Adrenal gland (tissue), 9 donors: ENCODE measurements at regions not wholly inside any gene's neighbourhood (a gene's known extent, or its start where the extent isn't known, plus 50 kb on each side); places are given as distances from the start of the nearest gene placed in this dataset.

Experiments
- DNase-seq, 7 donors: peaks; one replicate each; pipeline ENCODE4 v3.0.0-alpha.2; 2019 to 2020
- H3K27ac ChIP-seq, 5 donors: fragments of 200-600 bp; sonication (generic) in 4 of 5; 1 replicate in 3 of 5; 2 replicates in 2 of 5; pipeline versions ENCODE4 v1.5.1 to v1.8.0; 2016 to 2020; ENCODE audit warnings: mild to moderate bottlenecking in 1 of 5
- H3K27me3 ChIP-seq: fragments of 200-600 bp; 2 replicates; pipeline ENCODE4 v1.8.0; 2021
- H3K36me3 ChIP-seq, 2 donors: fragments of 200-600 bp; replicated peaks in 1 of 2; 1 replicate in 1 of 2; 2 replicates in 1 of 2; pipeline versions ENCODE4 v1.5.1 to v1.8.0; 2018 to 2022
- H3K4me1 ChIP-seq, 2 donors: fragments of 200-600 bp; replicated peaks in 1 of 2; 1 replicate in 1 of 2; 2 replicates in 1 of 2; pipeline versions ENCODE4 v1.5.1 to v1.8.0; 2018 to 2021
- H3K4me3 ChIP-seq, 4 donors: fragments of 200-600 bp; sonication (generic) in 3 of 4; one replicate each; pipeline ENCODE4 v1.5.1; 2016 to 2018
- H3K9me3 ChIP-seq, 3 donors: fragments of 200-600 bp; sonication (generic) in 1 of 3; replicated peaks in 1 of 3; 1 replicate in 2 of 3; 2 replicates in 1 of 3; pipeline versions ENCODE4 v1.5.1 to v1.8.0; 2016 to 2021
- CTCF ChIP-seq, 6 experiments: fragments of 450-650 bp in 4 of 6; fragments of 200-600 bp in 2 of 6; sonication (generic) in 1 of 6; IDR thresholded peaks; 1 replicate in 5 of 6; 2 replicates in 1 of 6; pipeline versions ENCODE4 v1.5.1 to v1.8.0; 2016 to 2021; ENCODE audit warnings: antibody characterized with exemption in 6 of 6, mild to moderate bottlenecking in 2 of 6, moderate library complexity in 1 of 6
- POLR2A ChIP-seq, 2 donors: fragments of 450-650 bp; IDR thresholded peaks; one replicate each; pipeline ENCODE4 v1.6.1; 2017; ENCODE audit warnings: antibody characterized with exemption in 2 of 2, mild to moderate bottlenecking in 2 of 2, moderate library complexity in 1 of 2
- WGBS, 4 donors: extraction: QIAGEN DNeasy Blood & Tissue Kit in 2 of 4; methylation state at CpG; one replicate each; pipeline versions ENCODE4 v1.1.5 to v1.1.7; 2013 to 2017; 5-methylcytosine and 5-hydroxymethylcytosine counted together
- intact Hi-C, 2 donors: fragments of 100-400 bp; cut with DNase I; formaldehyde crosslinking; loops; one replicate each; pipeline versions ENCODE4 v1.14.1 to v1.15.0; 2022 to 2023
- donor health status: healthy with polysubstance abuse.
- donor health status: Bipolar disorder and iron deficiency.
- donor health status: DM: yes; HTN: yes; CAD: no.
- donor health status: DM: no; HTN: no; CAD: no.
- donor health status: DM: no; HTN: no; CAD: no.

- Histone ChIP-seq H3K27ac (no peak overlapping the region), H3K9me3 (no peaks in the 10 kb centered on the region), H3K4me1 (no peaks in the 10 kb centered on the region), H3K4me3 (no peak overlapping the region), H3K27me3 (no peaks in the 10 kb centered on the region), H3K36me3 (no peaks in the 10 kb centered on the region)
- DNase-seq: no peak
- intact Hi-C loops: no loop called here
- TF ChIP-seq POLR2A (IDR thresholded peaks at IDR 0.05): no peak
- TF ChIP-seq CTCF (IDR thresholded peaks at IDR 0.05): no peak
These were observed 170.2 kb upstream of the FOXG1 start for GRCh38 chr14:28596391-28596790.

GRCh38 chr14:28599191-28599590 lies 167.4 kb upstream of the FOXG1 start:
- Histone ChIP-seq H3K27ac (no peak overlapping the region), H3K4me1 (no peaks in the 10 kb centered on the region), H3K36me3 (no peaks in the 10 kb centered on the region), H3K9me3 (no peaks in the 10 kb centered on the region), H3K4me3 (no peak overlapping the region), H3K27me3 (no peaks in the 10 kb centered on the region)
- WGBS, 4 donors: 54 to 76% (median 71%) methylated on average over 2 of the region's 2 CpGs
- no peak for DNase-seq
- no peak for TF ChIP-seq POLR2A (IDR thresholded peaks at IDR 0.05)
- no peak for TF ChIP-seq CTCF (IDR thresholded peaks at IDR 0.05)
- intact Hi-C loops: no loop called here

- H3K27ac ChIP-seq: no peak overlapping the region
- intact Hi-C loops: no loop called here
- H3K9me3 ChIP-seq: no peaks in the 10 kb centered on the region
- H3K4me3 ChIP-seq: no peak overlapping the region
- 52 to 74% (median 62%) methylated on average over 1 of the region's 1 CpG for WGBS, 4 donors
- DNase-seq: no peak
- TF ChIP-seq CTCF (IDR thresholded peaks at IDR 0.05): no peak
- TF ChIP-seq POLR2A (IDR thresholded peaks at IDR 0.05): no peak
- H3K27me3 ChIP-seq: no peaks in the 10 kb centered on the region
- no peaks in the 10 kb centered on the region for H3K4me1 ChIP-seq
- no peaks in the 10 kb centered on the region for H3K36me3 ChIP-seq
These were observed 167.0 kb upstream of the FOXG1 start for GRCh38 chr14:28599605-28600004.

GRCh38 chr14:28603606-28604005 lies 163.0 kb upstream of the FOXG1 start:
- 59 to 72% (median 69%) methylated on average over 6 of the region's 6 CpGs for WGBS, 4 donors
- H3K9me3 ChIP-seq: no peaks in the 10 kb centered on the region
- H3K4me3 ChIP-seq: no peak overlapping the region
- intact Hi-C loops: no loop called here
- no peak overlapping the region for H3K27ac ChIP-seq
- H3K4me1 ChIP-seq: no peaks in the 10 kb centered on the region
- TF ChIP-seq CTCF (IDR thresholded peaks at IDR 0.05) (no peak), POLR2A (IDR thresholded peaks at IDR 0.05) (no peak)
- H3K36me3 ChIP-seq: no peaks in the 10 kb centered on the region
- DNase-seq: no peak
- no peaks in the 10 kb centered on the region for H3K27me3 ChIP-seq
